CD14-positive monocyte (primary cell): ENCODE measurements at regions not wholly inside any gene's neighbourhood (a gene's known extent, or its start where the extent isn't known, plus 50 kb on each side); places are given as distances from the start of the nearest gene placed in this dataset.

Experiments
- DNase-seq, 3 donors: peaks; one replicate each; pipeline ENCODE4 v3.0.0-alpha.2; 2011 to 2022
- H2AFZ ChIP-seq: 2 replicates; pipeline ENCODE4 v1.6.0; 2012; ENCODE audit warnings: mild to moderate bottlenecking, low read depth, low read length, inconsistent platforms; ENCODE audit not compliant: insufficient read depth, poor library complexity, severe bottlenecking
- H3K27ac ChIP-seq, 2 donors: 1 replicate in 1 of 2; 2 replicates in 1 of 2; pipeline ENCODE4 v1.5.1; 2012 to 2013; ENCODE audit warnings: low read length in 2 of 2, control low read depth in 1 of 2, inconsistent platforms in 1 of 2, low read depth in 1 of 2, mild to moderate bottlenecking in 1 of 2
- H3K27me3 ChIP-seq, 2 donors: one replicate each; pipeline versions ENCODE4 v1.6.0 to v1.6.1; 2011 to 2013; ENCODE audit warnings: low read length in 2 of 2; ENCODE audit not compliant: control insufficient read depth in 2 of 2, insufficient read depth in 2 of 2
- H3K36me3 ChIP-seq, 2 donors: replicated peaks in 1 of 2; 1 replicate in 1 of 2; 2 replicates in 1 of 2; pipeline versions ENCODE4 v1.5.1 to v1.6.1; 2012 to 2013; ENCODE audit warnings: low read length in 2 of 2, control low read depth in 1 of 2, inconsistent platforms in 1 of 2, mild to moderate bottlenecking in 1 of 2; ENCODE audit not compliant: insufficient read depth in 2 of 2, control insufficient read depth in 1 of 2
- H3K4me1 ChIP-seq, 2 donors: 1 replicate in 1 of 2; 2 replicates in 1 of 2; pipeline versions ENCODE4 v1.5.1 to v1.6.1; 2012 to 2013; ENCODE audit warnings: low read length in 2 of 2, control low read depth in 1 of 2, inconsistent platforms in 1 of 2, mild to moderate bottlenecking in 1 of 2, moderate library complexity in 1 of 2; ENCODE audit not compliant: insufficient read depth in 2 of 2, control insufficient read depth in 1 of 2
- H3K4me2 ChIP-seq: replicated peaks from 2 replicates; pipeline ENCODE3; 2012; ENCODE audit warnings: low read length, moderate library complexity, mild to moderate bottlenecking; ENCODE audit not compliant: poor library complexity, severe bottlenecking; ENCODE audit errors: extremely low read depth
- H3K4me3 ChIP-seq, 3 experiments: fragments of 200-600 bp in 1 of 3; sonication (generic) in 1 of 3; replicated peaks in 1 of 3; 1 replicate in 2 of 3; 2 replicates in 1 of 3; pipeline ENCODE4 v1.5.1; 2011 to 2013; ENCODE audit warnings: low read length in 3 of 3, mild to moderate bottlenecking in 3 of 3, control low read depth in 2 of 3, low read depth in 2 of 3, inconsistent platforms in 1 of 3, moderate library complexity in 1 of 3
- H3K79me2 ChIP-seq: 2 replicates; pipeline ENCODE4 v1.6.0; 2012; ENCODE audit warnings: mild to moderate bottlenecking, control low read depth, inconsistent platforms, low read length, moderate library complexity; ENCODE audit not compliant: insufficient read depth
- H3K9ac ChIP-seq: 2 replicates; pipeline ENCODE4 v1.6.0; 2017; ENCODE audit warnings: low read length, mild to moderate bottlenecking; ENCODE audit not compliant: insufficient read depth, poor library complexity, severe bottlenecking
- H3K9me3 ChIP-seq, 2 donors: replicated peaks in 1 of 2; 1 replicate in 1 of 2; 2 replicates in 1 of 2; pipeline versions ENCODE4 v1.5.1 to v1.6.1; 2012 to 2013; ENCODE audit warnings: low read length in 2 of 2, control low read depth in 1 of 2; ENCODE audit not compliant: control insufficient read depth in 1 of 2, insufficient read depth in 1 of 2
- H4K20me1 ChIP-seq: 2 replicates; pipeline ENCODE4 v1.6.0; 2012; ENCODE audit warnings: mild to moderate bottlenecking, low read length, control low read depth, moderate library complexity; ENCODE audit not compliant: insufficient read depth
- H3K27ac Mint-ChIP-seq, 7 donors: one replicate each; pipeline ENCODE4 v1.8.0; 2020; ENCODE audit warnings: mild to moderate bottlenecking in 7 of 7, mixed read lengths in 7 of 7, moderate library complexity in 6 of 7, inconsistent platforms in 2 of 7
- H3K27me3 Mint-ChIP-seq, 3 donors: one replicate each; pipeline ENCODE4 v1.8.0; 2021 to 2022; ENCODE audit warnings: low read depth in 3 of 3, mild to moderate bottlenecking in 3 of 3, mixed read lengths in 3 of 3, moderate library complexity in 3 of 3, inconsistent platforms in 1 of 3
- H3K36me3 Mint-ChIP-seq, 2 donors: one replicate each; pipeline ENCODE4 v1.8.0; 2020; ENCODE audit warnings: mixed read lengths in 2 of 2, inconsistent platforms in 1 of 2, mild to moderate bottlenecking in 1 of 2
- H3K4me1 Mint-ChIP-seq: one replicate; pipeline ENCODE4 v1.8.0; 2020; ENCODE audit warnings: mild to moderate bottlenecking, mixed read lengths
- H3K4me3 Mint-ChIP-seq, 2 donors: one replicate each; pipeline ENCODE4 v1.8.0; 2020; ENCODE audit warnings: mild to moderate bottlenecking in 2 of 2, mixed read lengths in 2 of 2, moderate library complexity in 1 of 2
- H3K9me3 Mint-ChIP-seq, 7 donors: one replicate each; pipeline ENCODE4 v1.8.0; 2020 to 2022; ENCODE audit warnings: mixed read lengths in 7 of 7, mild to moderate bottlenecking in 6 of 7, moderate library complexity in 6 of 7, inconsistent platforms in 2 of 7
- CTCF ChIP-seq: fragments of 200-600 bp; IDR thresholded peaks from one replicate; pipeline ENCODE4 v1.8.0; 2022; ENCODE audit warnings: antibody characterized with exemption, mild to moderate bottlenecking
- WGBS: methylation state at CpG from one replicate; pipeline ENCODE4 v1.1.5; 2013; ENCODE audit warnings: missing lambda C conversion rate; ENCODE audit not compliant: insufficient coverage; 5-methylcytosine and 5-hydroxymethylcytosine counted together
- intact Hi-C, 2 donors: fragments of 100-400 bp; cut with micrococcal nuclease; formaldehyde crosslinking; loops; one replicate each; pipeline versions ENCODE4 v1.15.0 to v1.15.1; 2023

DNA sequence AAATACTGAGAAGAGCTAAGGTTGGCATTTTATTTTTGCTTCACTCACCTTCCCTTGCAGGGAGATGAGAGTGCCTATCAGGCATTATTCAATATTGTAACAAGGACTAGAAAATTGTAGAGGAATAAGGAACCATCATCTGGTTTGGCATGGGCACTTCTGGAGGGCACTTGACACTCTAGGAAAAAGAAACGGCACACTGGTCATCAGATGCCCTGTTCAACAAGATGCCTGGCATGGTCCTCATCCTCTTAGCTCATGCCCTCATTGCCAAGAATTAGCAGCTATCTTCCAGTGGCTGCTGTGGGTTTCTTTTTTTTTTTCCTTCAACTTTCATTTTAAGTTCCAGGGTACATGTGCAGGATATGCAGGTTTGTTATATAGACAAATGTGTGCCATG is 95.1 kb upstream of the ESRRG start:
- no peaks in the 10 kb centered on the region for H4K20me1 ChIP-seq
- no peaks in the 10 kb centered on the region for H3K36me3 ChIP-seq
- no peak overlapping the region for H3K27ac Mint-ChIP-seq
- intact Hi-C loops: no loop called here
- H3K27me3 ChIP-seq: no peaks in the 10 kb centered on the region
- H3K27me3 Mint-ChIP-seq: no peaks in the 10 kb centered on the region
- TF ChIP-seq CTCF: no peak
- H3K4me2 ChIP-seq: no peak overlapping the region
- no peaks in the 10 kb centered on the region for H3K9me3 ChIP-seq
- 100% methylated on average over 1 of the region's 1 CpG for WGBS
- no peak overlapping the region for H3K27ac ChIP-seq
- H3K36me3 Mint-ChIP-seq: no peaks in the 10 kb centered on the region
- no peak overlapping the region for H2AFZ ChIP-seq
- no peak overlapping the region for H3K4me3 ChIP-seq
- no peaks in the 10 kb centered on the region for H3K4me1 Mint-ChIP-seq
- H3K4me1 ChIP-seq: no peaks in the 10 kb centered on the region
- no peak overlapping the region for H3K9ac ChIP-seq
- H3K4me3 Mint-ChIP-seq: no peak overlapping the region
- H3K9me3 Mint-ChIP-seq: peaks cover 0 to 2% (median 0%) of the 10 kb centered on the region in 7 donors
- no peak for DNase-seq
- H3K79me2 ChIP-seq: no peaks in the 10 kb centered on the region

GRCh38 chr1:216815260-216816131 is 92.3 kb upstream of the ESRRG start:
- WGBS: 94% methylated on average over 7 of the region's 11 CpGs
- Histone ChIP-seq H4K20me1 (no peaks in the 10 kb centered on the region), H3K79me2 (no peaks in the 10 kb centered on the region), H3K27me3 (no peaks in the 10 kb centered on the region), H3K4me2 (no peak overlapping the region), H3K9ac (no peak overlapping the region), H3K4me3 (no peak overlapping the region), H3K27ac (no peak overlapping the region), H3K4me1 (no peaks in the 10 kb centered on the region), H3K36me3 (no peaks in the 10 kb centered on the region), H3K9me3 (no peaks in the 10 kb centered on the region), H2AFZ (no peak overlapping the region)
- no peaks in the 10 kb centered on the region for H3K4me1 Mint-ChIP-seq
- no peaks in the 10 kb centered on the region for H3K27me3 Mint-ChIP-seq
- intact Hi-C loops: no loop called here
- H3K27ac Mint-ChIP-seq: no peak overlapping the region
- H3K9me3 Mint-ChIP-seq: peaks cover 0 to 2% (median 0%) of the 10 kb centered on the region in 7 donors
- no peaks in the 10 kb centered on the region for H3K36me3 Mint-ChIP-seq
- TF ChIP-seq CTCF: no peak
- no peak overlapping the region for H3K4me3 Mint-ChIP-seq
- no peak for DNase-seq
